GM19468 (cell line): ENCODE measurements at regions not wholly inside any gene's neighbourhood (a gene's known extent, or its start where the extent isn't known, plus 50 kb on each side); places are given as distances from the start of the nearest gene placed in this dataset.

Experiments
- ATAC-seq: cut with Tn5 transposase; IDR thresholded peaks from one replicate; pipeline ENCODE4 v1.9.1; 2021; ENCODE audit warnings: mild to moderate bottlenecking, moderate library complexity, moderate number of reproducible peaks; ENCODE audit not compliant: unreplicated experiment; ENCODE audit errors: extremely low read depth

DNA sequence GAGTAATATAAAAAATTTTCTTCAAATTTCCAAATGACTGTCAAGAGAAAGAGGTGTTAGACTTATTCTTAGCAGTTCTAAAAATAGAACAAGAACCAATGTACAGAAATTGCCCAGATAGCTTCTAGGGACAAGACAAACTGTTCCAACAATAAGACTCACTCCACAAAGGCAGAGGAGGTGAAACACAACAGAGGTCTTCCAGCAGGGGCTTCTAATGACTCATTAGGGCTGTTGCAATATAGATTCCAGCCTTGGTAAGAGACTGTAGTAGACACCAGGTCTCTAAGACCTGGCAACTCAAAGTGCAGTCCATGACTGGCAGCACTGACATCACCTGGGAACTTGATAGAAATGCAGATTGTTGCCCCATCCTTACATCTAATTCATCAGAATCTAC is 134.6 kb upstream of the VLDLR start:
- no peak for ATAC-seq

DNA sequence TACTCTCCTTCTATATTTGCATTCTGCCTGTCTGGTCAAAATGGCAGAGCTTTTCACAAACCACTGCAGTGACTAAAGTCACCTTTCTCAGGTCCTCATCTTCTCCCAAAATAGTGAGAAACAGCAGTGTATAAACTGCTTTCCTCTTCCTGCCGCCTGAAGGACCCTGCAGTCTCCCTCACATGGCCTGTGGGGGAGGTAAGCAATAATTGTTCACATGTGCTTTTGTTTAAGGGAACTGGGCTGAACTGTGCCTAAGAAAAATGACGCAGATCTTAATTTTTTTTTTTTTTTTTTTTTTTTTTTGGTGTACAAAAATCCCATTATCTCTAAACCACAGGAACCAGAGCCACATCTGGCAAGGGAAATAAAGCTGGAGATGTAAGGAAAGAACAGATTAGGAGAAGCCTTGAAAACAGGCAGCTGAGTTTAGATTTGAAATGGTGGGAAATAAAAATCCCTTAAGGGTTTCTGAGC is 131.7 kb upstream of the VLDLR start:
- no peak for ATAC-seq

DNA sequence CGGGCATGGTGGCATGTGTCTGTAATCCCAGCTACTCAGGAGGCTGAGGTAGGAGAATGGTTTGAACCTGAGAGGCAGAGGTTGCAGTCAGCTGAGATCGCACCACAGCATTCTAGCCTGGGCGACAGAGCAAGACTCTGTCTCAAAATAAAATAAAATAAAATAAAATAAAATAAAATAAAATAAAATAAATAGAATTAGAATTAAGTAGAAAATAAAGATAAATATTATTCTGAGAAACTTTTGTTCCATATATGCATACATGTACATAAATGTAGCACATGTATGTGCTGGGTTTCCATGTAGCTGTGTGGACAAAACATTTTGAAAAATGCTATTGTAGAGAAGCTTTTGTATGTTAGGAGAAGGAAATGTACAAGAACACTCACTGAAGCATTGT is 129.4 kb upstream of the VLDLR start:
- no peak for ATAC-seq

DNA sequence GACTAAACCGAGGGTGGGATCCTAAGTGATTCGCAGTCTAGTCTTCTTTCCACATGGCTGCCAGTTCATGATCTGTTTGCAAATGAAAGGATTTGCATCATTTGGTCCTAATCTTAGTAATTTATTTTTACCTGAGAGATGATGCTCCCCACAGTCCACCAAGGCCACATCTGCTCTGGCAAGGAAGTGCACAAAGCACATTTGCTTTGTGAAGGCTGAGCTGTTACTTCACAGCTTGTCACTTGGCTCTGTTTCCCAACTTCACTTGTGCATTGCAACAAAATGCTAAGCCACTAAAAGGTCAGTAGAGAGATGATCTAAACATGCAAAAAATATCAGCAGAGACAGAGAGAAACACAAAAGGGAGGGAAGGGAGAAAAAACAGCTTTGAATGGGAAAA is 128.5 kb upstream of the VLDLR start:
- no peak for ATAC-seq

DNA sequence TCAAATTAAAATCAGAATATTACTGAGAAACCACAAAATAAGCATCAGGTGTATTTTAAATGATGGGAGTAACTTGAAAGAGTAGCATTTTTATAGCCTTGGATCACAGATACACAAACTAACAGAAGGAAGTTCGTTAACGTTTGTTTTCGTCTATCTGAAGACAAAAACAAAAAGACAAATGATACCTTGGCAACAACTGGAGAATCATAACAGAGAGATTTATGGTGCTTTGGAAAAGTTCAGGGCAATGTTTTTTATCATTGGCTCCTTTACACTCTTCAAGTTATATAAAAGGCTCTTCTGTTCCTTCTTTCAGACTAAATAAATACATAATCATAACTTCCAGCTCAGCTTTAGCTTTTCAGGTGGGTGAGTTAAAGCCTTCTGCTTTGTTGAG is 128.1 kb upstream of the VLDLR start:
- ATAC-seq, result no peak

DNA sequence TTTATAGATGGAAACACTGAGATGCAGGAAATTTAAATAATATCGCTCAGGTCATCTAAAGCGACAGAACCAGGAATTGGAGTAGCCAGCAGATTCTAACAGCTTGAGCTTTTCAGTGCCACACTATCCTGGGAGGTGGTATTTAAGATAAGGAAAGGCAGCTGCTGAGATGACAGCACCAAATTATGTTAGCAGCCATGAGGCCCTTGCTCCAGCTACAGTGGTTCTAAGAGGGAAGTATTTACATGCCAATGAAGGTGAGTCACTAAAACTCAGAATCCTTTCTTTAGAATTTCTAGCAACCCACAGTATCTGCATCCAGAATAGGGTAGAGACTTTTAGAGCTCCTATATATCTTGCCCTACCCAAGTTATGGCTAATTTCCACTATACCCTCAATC is 127.0 kb upstream of the VLDLR start:
- no peak for ATAC-seq

DNA sequence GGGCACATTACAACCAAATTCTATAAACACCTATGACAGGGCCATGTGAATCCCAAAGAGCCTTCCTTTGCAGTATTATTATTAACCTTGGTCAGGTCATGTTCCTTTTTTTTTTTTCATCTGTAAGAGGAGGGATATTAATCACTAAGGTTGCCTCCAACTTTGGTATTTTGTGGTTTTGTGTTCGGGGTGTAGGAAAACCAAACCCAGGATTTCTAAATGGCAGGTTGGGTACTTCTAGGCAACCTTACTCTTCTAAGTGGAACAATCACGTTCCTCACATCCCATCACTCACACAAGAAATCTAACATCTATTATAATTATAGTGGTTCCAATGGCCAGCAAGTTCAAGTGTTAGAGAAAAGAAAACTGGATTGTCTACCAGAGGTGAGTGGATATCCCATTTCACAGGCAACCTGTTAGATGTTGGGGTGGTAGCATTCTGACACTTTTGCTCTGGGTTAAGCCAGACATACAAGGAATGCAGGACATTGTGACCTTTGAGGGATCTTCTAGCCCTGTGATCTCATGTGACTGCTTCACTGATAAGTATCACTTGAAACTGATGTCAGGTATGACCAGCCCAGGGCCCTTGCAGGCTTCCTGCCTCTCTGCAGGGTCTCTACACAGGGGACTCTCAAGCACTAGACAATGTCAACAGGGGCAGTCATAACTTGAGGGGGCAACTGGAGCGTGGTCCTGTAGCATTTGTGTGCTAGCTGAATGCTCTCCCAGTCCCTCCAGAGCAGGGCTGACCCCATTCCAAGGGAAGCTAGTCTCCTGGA is 126.2 kb upstream of the VLDLR start:
- ATAC-seq, result no peak

DNA sequence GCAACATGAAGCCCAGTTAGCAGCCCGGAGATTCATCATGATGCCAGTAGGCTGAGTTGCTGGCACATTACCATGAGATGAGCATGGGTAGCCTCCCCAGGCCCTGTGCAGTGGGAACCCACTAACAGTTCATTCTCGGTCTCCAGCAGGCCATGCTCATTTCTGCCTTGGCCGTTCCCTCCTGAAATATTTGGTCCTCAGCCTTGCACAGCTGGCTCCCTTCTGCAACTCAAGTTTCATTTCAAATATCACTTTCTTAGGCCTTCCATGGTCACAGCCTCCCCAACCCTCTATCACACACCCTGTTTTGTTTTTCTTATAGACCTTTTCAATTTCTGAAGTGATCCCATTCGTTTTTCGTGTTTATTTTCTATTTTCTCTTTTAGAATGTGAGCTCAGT is 125.4 kb upstream of the VLDLR start:
- no peak for ATAC-seq

DNA sequence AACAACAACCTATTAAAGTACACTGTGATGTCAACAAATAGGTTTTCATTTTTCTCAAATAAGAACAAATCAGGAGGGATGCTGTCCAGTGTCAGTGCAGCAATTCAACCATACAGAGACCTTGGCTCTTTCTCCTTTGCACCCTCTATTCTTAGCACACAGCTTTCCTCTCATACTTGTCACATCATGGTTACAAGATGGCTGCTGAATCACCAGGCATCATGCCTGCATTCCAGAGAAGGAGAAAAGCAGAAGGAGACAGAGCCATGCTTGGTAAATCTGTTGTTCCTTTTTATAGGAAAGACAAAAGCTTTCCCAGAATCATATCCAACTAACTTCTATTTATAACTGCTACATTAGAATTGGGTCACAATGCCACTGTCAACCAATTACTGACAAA is 124.7 kb upstream of the VLDLR start:
- no peak for ATAC-seq

DNA sequence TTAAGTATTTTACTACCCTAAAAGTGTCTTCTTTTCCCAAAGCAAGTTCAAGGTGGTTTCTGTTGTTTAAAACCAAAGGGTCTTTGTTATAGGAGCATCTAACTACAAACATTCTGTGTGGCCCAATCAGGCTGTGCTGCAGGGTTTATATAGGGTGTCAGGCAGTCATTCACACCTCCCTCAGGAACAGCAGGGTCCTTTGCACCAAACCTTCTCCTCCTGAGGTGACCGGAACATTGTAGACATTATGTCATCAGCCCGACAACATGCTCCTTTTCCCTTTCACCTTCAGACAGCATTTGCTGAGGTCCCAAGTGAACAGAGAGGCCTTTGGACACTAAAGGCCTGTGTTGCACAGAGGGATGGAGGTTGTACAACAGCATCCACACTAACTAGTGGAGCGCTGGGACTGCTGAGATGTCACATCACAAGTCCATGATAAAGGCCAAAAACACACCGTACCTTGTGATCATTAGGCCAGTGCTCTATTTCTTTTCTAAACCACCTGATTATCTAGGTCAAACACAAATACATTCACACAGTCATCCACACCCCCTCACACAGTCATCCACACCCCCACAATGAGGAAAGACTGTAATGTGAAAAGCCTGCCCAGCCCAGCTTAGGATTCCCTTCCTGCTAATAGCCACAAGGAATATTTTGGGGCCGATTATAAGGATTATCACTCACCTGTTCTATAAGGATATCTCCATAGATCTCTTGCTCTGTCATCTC is 123.8 kb upstream of the VLDLR start:
- ATAC-seq, result no peak

DNA sequence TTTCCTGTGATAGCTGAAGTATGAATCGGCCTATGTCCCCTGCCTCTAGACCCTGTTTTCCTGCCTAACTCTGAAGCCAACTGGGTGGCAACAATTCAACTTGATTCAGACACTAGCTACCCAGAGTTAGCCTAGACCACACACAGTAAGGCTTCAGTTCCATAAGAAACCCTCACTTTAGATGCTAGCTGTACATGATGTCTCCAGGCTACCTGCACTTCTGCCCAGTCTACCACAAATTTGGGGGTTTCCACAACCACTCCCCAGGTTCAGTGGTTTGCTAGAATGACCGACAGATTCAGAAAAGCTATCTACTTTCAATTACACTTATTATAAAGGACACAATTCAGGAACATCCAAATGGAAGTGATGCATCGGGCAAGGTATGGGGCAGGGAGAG is 119.4 kb upstream of the VLDLR start:
- no peak for ATAC-seq

DNA sequence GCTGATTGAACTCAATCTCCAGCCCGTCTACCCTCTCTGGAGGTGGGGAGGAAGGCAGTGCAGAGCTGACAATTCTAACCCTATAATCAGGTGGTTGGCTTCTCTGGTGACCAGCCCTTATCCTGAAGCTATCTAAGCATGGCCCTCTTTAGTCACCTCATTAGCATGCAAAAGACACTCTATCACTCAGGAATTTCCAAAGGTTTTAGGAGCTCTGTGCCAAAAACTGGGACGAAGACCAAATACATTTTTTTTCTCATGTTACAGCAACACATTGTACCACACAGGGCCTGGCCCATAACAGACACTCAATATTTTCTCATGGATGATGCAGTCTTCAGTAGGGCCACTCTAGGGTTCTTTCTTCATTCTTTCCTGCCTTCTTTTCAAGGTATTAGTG is 118.8 kb upstream of the VLDLR start:
- no peak for ATAC-seq

DNA sequence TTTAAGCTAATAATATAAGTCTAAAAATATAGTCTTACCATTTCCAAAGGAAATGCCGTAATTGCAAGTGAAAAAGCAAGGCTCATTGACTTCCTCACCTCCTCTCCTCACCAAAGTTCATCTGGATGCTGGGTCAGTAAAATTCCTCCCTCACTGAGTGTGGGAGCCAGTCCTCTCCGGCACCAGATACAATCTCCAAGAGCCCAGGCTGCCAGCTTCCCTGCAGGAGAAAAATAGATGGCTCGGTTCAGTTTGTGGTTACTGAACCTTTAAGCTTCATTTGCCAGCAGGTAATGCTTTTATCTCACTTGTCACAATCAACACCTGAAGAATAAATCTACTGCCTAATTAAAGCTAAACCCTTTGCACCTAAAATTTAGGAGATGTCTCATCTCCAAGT is 115.3 kb upstream of the VLDLR start:
- ATAC-seq, result no peak

DNA sequence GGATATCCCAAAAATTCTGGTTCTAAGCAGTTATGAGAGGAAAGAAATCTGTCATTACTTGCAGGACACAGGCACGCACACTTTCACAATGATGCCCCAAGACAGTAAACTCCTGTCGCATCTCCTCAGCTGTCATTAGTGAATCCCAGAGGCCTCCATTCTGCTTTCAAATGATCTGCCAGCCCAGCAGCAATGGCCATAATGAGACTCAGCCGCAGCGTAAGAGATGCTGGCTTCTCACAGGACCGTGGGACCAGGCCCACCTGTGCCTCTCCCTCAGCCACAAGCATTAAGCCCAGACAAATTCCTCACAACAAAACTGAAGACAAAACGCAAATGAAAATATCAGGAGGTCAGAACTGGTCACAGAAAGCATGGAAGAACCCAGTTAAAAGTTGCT is 98.0 kb upstream of the VLDLR start:
- ATAC-seq, result no peak

DNA sequence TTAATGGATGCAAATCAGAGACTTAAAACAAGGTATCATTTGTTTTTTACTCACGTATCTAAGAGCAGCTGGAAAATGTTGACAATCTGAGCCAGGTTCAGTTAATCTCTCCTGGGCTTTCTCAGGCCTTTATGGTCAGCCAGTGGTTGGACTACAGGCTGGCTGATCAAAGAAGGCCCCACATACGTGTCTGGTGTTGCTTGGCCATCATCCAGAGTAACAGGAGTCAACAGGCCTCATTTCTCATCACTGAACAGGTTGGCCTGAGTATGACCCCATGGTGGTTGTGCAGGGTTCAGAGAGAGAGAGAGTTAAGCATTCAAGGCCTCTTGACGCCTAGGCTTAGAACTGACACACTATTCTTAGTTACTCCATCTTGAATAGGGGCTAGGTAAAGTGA is 97.0 kb upstream of the VLDLR start:
- no peak for ATAC-seq

DNA sequence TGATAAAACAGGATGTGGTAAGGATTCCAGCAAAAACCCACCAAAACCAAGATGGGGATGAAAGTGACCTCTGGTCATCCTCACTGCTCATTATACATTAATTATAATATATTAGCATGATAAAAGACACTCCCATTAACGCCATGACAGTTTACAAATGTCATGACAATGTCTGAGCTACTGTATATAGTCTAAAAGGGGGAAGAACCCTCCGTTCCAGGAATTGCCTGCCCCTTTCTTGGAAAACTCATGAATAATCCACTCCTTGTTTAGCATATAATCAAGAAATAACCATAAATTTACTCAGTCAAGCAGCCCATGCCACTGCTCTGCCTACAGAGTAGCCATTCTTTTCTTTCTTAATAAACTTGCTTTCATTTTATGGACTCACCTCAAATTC is 96.4 kb upstream of the VLDLR start:
- no peak for ATAC-seq

DNA sequence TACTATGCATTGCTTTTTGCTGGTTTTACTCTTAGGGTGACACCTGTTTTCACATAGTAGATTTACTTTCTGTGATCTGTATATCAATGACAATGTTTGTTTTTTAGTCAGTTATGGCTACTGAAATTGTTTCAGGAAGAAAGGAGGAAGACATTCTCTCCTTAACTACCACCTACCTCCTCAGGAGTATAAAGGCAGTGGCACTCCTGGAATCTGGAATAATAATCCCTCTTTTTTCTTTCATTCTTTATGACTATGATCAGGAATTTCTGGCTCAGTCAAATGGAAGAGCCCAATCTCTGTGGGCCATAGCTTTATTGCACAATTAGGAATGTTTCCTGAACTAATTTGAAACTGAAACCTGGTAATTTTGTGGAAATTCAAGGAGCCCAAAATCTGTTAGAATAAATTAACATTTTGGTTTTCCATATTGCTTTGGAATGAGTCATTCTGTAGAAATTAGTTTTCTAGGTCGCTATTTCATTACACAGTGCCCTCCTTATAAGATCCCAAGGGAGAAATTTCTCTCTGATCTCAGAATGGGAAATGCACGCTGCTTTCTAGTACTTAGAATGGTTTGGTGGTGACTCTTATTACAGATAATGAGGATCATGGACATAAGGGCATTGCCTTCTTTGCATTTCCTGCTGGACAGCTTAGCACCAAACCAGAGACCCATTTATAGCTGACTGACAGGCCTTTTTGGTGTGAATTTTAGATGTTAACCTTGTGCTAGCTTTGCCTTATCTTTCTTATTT is 95.3 kb upstream of the VLDLR start:
- ATAC-seq, result no peak

DNA sequence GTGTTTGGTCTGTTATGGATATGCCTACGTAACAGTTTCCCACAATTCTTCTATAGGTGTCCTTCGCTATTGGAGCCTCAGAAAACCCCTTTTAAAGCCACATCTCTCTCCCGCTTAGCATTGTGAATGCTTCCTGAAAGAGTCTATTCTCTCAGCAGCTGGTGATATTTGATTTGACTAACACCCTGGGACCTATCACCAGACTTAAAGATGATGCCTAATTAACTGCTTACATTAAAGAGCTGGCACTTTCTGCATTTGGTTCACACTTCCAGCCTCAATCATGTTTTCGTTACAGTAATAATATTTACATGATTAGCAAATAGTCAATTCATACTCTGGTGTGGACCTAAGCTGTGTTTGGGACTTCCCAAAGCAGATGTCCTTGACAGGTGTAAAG is 90.1 kb upstream of the VLDLR start:
- no peak for ATAC-seq

DNA sequence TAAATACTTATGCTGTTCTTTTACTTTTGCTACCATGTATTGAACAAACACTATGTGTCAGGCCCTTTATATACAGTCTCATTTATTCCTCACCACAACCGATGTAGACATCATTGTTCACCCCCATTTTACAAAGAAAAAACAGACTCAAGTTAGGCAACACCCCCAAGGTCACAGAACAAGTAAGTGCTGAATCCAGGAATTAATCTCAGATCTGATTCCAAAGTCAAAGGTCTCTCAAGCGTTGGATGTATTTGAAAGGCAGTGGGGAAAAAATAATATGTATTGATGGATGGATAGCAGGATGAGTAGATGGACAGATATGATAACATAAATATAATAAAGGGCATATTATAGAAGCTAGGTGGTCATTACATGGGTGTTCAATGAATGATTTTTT is 85.1 kb upstream of the VLDLR start:
- ATAC-seq, result no peak

DNA sequence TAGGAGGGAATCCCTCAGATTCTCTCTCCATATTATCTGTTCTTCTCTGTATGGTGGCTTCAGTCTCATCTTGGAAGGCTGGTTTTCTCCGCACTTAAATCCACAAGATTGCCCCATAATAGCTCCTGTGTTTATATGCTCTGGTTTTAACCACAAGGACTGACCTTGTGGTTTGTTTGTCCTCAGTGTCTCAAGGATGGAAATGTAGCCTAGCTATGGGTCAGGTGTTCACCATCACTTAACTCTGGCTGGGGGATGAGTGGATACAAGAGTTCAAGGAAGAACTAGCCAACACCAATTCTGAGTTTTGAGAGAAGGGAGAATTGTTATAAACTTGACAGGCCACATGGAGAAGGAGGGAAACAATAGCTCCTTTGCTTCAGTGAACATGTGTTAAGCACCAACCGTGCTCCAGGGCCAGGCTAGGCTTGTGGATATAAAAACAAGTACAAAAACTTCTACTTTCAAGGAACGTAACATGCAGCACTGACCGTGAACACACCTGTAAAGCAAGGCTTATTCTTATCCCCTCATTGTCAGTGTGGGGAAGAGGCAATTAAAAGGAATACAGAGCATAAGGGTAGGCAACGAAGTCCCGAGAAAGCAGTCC is 75.6 kb upstream of the VLDLR start:
- no peak for ATAC-seq
